HG03095 (cell line): ENCODE measurements at regions not wholly inside any gene's neighbourhood (a gene's known extent, or its start where the extent isn't known, plus 50 kb on each side); places are given as distances from the start of the nearest gene placed in this dataset.

Experiments used
- ATAC-seq: cut with Tn5 transposase; IDR thresholded peaks from one replicate; pipeline ENCODE4 v1.9.1; 2021; ENCODE audit warnings: moderate library complexity; ENCODE audit not compliant: unreplicated experiment

DNA sequence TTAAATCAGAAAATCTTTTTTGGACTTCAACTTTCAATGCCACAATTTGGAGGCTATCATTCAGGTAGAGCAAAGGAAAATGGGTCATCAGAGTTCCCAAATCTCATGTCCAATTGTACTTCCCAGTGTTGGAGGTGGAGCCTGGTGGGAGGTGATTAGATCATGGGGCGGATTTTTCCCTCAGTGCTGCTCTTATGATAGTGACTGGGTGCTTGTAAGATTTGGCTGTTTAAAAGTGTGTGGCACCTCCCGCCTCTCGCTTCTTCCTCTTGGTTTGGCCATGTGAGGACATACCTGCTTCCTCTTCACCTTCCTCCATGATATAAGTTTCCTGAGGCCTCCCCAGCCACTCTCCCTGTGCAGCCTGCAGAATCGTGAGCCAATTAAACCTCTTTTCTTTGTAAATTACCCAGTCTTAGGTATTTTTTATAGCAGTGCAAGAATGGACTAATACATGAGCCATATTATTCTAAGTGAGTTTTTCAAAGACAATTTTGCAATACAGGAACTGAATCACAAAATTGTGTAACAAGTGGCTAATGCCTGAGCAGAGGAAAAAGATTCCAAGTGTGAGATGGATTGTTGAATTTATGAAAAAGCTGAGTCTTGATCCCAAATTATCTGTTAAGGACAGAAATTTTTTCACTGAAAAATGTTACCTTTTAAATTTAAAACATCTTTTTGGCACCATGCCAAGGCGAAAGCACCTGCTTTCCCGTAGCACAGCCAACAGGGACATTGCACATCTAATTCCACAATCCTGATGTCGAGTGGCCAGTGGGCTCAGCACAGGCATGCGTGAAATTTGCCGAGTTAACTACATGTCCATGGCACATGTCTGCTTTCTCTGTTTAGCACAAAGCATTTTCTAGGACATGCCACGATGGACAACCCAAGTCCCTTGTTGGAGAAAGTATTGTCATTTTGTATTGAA is 150.9 kb downstream of the COL6A3 start:
- no peak for ATAC-seq

DNA sequence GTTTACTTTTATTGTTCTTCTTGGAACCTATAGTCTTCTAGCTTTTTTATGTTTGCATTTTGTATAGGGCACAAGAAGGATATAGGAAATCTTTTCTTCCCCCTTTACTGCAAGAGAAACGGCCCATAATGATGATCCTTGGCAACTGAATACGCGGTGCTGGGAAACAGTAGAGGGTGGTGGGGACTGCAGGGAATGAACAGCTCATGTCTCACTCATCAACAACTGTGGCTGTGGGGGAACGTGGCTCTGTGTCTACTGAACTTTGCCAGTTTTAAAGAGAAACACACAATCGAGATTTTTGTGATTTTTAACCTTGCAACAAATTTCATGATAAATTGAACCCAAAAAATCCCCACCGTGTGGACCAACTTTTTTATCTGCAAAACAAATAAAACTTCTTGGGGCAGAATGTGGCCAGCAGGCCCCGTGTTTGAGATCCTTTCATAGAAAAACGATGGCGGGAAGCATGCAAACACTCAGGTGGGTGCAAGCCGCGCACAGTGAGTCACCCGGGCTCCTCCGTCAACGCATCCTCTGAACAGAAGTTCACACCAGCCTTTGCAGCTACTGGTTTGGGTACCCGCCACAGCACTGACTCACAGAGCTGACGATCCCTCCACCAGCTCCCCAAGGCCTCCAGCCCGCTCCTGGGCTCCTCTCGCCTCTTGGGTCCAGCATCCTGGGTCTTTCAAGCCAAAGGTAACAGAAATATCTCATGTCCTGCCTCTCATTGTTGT is 149.3 kb downstream of the COL6A3 start:
- ATAC-seq = no peak

DNA sequence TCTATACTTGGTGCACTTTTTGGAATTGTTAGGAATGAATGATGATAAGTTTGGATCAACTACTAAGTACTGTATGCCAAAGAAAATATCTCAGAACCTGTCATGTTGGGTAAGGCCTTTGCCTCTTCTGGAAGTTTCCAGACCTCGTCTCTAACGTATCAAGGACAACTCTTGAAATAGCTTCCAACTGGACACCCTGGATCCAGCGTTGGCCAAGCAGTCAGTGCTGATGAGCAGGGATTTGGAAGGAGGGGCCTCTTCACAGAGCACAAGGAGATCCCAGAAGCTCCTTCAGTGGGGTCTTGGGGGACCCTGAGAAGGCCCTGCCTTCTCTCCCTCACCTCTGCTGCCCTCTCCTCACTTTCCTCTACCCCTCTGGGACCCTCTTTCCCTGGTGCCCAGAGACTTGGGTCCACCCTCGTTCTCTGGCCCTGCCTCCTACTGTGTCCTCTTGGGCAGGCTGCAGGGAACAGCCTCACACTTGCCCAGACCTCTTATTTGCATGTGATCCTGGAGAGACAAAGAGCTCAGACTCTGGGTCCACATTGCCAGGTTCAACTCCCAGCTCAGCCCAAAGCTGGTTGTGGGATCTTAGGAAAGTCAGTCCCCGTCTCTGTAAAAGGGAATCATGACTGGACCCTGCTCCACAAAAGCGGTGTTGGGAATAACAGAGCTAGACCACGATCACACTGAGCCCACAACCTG is 145.8 kb downstream of the COL6A3 start:
- no peak for ATAC-seq

DNA sequence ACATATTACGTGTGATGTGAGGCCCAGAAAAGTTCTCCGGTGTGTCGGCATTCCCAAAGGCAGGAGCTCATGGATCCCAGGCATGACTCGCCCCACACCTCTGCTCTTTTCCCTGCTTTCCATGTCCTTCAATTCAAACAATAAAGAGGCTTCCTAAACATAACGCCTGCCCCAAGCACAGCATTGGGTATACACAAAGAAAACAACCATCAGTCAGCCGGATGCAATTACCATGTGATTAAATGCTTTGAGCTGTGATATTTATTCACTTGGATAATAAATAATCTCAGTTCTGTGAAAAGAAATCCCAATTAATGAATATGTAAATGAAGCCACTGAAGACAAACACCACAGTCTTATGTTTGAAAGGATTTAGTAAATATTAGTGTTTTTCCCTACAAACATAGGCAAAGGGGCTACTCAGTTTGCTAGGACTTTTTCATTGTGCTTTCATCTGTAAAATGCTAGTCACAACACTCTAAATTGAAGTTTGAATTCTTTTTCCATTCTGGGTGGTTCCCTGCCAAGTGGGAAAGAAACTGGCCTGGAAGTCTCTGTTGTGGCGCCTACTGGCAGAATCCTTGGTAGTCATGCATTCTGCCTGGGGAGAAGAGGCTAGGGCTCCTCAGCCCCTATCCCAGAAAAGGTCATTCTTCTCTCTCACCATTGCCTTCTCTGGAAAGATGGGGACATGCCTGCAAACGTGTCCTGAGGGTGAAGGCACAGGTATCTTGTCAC is 144.7 kb downstream of the COL6A3 start:
- no peak for ATAC-seq

DNA sequence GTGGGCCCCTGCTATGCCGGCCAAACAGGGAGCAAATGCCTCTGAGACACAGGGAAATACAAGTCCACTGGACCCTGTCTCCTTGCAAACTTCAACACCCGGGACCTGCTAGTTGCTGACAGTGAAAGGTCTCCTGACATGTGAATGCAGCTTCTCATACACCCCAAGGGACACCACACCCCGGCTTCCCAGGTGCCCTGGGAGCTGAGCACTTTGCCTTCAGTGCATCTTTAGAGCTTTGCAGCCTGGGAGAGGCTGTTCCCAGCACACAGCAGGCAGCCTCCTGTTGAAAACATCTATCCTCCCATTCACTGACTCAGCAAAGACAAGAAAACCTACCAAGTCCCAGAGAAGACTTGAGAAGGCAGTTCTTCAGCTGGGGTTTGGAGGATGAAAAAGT is 143.4 kb downstream of the COL6A3 start:
- ATAC-seq = no peak

DNA sequence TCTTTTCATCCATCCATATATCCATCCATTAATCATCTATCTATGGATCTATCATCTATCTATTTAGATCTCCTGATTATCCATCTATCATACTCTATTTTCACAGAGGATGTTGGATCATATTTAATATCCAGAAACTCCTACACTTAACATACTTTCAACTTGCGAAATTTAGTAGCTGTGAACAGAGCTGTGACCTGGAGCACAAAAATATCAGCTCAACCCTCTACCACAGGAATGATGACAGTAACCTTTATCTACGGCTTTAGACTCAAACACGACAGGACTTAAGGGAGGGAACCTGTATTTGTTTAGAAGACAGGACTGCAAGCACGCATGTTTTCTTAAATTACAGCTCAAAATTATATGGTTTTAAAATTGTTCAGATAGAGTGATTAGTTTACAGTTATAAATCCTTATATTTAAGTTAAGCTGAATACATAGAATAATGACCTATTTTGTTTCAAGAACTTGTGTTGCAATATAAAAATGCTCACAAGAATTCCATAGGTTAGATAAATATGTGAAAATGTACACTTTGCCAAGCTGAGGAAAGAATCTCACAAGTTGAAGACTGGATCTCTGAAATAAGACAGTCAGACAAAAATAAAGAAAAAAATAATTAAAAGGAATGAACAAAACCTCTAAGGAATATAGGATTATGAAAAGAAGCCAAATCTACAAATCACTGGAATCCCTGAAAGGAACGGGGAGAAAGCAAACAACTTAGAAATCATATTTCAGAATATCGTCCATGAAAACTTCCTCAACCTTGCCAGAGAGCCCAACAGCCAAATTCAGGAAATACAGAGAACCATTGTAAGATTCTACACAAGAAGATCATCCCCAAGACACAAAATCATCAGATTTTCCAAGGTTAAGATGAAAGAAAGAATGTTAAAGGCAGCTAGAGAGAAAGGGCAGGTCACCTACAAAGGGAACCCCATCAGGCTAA is 142.0 kb downstream of the COL6A3 start:
- no peak for ATAC-seq
